ENCODE measurements at regions not wholly inside any gene's neighbourhood (a gene's known extent, or its start where the extent isn't known, plus 50 kb on each side); places are given as distances from the start of the nearest gene placed in this dataset.

- no peaks in the 10 kb centered on the region for H3K9me3 ChIP-seq (ENCODE audit: low read depth)
Observed at GRCh38 chr9:1298046-1298445, 247.9 kb downstream of the DMRT2 start.

GRCh38 chr9:1300941-1301340, 250.8 kb downstream of the DMRT2 start:
- no peaks in the 10 kb centered on the region for H3K27me3 ChIP-seq
- no peak overlapping the region for H3K4me3 ChIP-seq
- H3K36me3 ChIP-seq, result no peaks in the 10 kb centered on the region
- no peak for TF ChIP-seq CTCF (IDR thresholded peaks at IDR 0.05; ENCODE audit: low read depth, low read length)
- H3K9me3 ChIP-seq (ENCODE audit: low read depth), result no peaks in the 10 kb centered on the region
- H3K4me1 ChIP-seq (ENCODE audit: low read depth), result no peaks in the 10 kb centered on the region
- no peak overlapping the region for H3K27ac ChIP-seq
- DNase-seq (ENCODE audit: low read depth in 1 of 2, low spot score in 1 of 2), result no peak

More at GRCh38 chr9:1298046-1298445, 247.9 kb downstream of the DMRT2 start:
- no peaks in the 10 kb centered on the region for H3K27me3 ChIP-seq
- no peak for TF ChIP-seq CTCF (IDR thresholded peaks at IDR 0.05; ENCODE audit: low read depth, low read length)
- H3K27ac ChIP-seq, result no peak overlapping the region
- no peak overlapping the region for H3K4me3 ChIP-seq
- H3K36me3 ChIP-seq, result no peaks in the 10 kb centered on the region
- H3K4me1 ChIP-seq (ENCODE audit: low read depth), result no peaks in the 10 kb centered on the region
- DNase-seq (ENCODE audit: low read depth in 1 of 2, low spot score in 1 of 2), result no peak

DNA sequence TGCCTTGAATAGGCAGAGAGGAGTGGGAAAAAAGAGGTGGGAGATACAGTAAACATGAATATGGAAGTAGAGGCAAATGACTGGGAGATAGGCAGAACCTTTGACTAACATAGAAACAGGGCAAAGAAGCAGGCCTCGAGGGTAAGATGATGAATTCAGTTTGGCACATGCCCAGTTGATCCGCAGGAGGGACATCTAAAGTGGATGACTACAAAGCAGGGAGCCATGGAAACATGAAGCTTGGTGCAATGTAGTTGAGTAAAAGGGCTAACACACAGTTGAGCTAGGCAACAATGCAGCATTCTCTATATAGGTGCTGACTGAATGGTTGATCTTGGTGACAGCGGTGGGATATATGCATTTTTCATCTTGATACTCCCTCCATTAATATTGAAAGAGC, 253.8 kb downstream of the DMRT2 start:
- H3K36me3 ChIP-seq, result no peaks in the 10 kb centered on the region
- TF ChIP-seq CTCF (IDR thresholded peaks at IDR 0.05; ENCODE audit: low read depth, low read length), result no peak
- H3K27ac ChIP-seq, result no peak overlapping the region
- H3K9me3 ChIP-seq (ENCODE audit: low read depth), result no peaks in the 10 kb centered on the region
- H3K27me3 ChIP-seq, result no peaks in the 10 kb centered on the region
- H3K4me1 ChIP-seq (ENCODE audit: low read depth), result no peaks in the 10 kb centered on the region
- no peak for DNase-seq (ENCODE audit: low read depth in 1 of 2, low spot score in 1 of 2)
- H3K4me3 ChIP-seq, result no peak overlapping the region

GRCh38 chr9:1311462-1312042, 261.4 kb downstream of the DMRT2 start:
- no peaks in the 10 kb centered on the region for H3K9me3 ChIP-seq (ENCODE audit: low read depth)
- H3K4me3 ChIP-seq, result no peak overlapping the region

DNA sequence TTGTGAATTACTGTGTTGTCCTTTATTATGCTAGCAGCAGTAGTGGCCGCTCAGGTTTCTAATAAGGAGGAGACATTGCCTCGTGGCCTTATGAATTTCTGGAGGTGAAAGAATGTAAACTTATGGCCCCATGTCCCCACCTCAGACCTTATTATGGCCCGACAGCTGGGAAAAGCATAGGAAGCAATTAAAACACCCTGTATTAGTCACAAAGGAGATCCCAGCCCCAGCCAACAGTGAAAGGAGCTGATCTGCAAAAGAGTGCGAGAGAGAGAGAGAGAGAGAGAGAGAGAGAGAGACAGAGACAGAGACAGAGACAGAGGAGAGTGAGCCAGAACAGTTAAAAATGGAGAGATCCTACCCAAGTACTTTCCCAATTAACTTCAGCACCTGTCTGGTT, 269.3 kb downstream of the DMRT2 start:
- no peaks in the 10 kb centered on the region for H3K36me3 ChIP-seq
- H3K9me3 ChIP-seq (ENCODE audit: low read depth), result no peaks in the 10 kb centered on the region
- no peaks in the 10 kb centered on the region for H3K4me1 ChIP-seq (ENCODE audit: low read depth)
- H3K4me3 ChIP-seq, result no peak overlapping the region
- H3K27me3 ChIP-seq, result no peaks in the 10 kb centered on the region
- H3K27ac ChIP-seq, result no peak overlapping the region
- no peak for TF ChIP-seq CTCF (IDR thresholded peaks at IDR 0.05; ENCODE audit: low read depth, low read length)
- no peak for DNase-seq (ENCODE audit: low read depth in 1 of 2, low spot score in 1 of 2)

More at GRCh38 chr9:1311462-1312042, 261.4 kb downstream of the DMRT2 start:
- Histone ChIP-seq H3K27ac (no peak overlapping the region), H3K4me1 (ENCODE audit: low read depth) (no peaks in the 10 kb centered on the region), H3K27me3 (no peaks in the 10 kb centered on the region), H3K36me3 (no peaks in the 10 kb centered on the region)
- DNase-seq (ENCODE audit: low read depth in 1 of 2, low spot score in 1 of 2), result no peak
- no peak for TF ChIP-seq CTCF (IDR thresholded peaks at IDR 0.05; ENCODE audit: low read depth, low read length)
